UCSD-AML1 (cell line): ENCODE measurements at regions not wholly inside any gene's neighbourhood (a gene's known extent, or its start where the extent isn't known, plus 50 kb on each side); places are given as distances from the start of the nearest gene placed in this dataset.

Source experiments
- DNase-seq: peaks from one replicate; lab custom pipeline; 2025; ENCODE audit not compliant: unreplicated experiment; lab: John Stamatoyannopoulos, UW

GRCh38 chr2:9137379-9138150, 69.0 kb upstream of the ASAP2 start:
- no peak for DNase-seq

GRCh38 chr2:9135822-9136558, 70.6 kb upstream of the ASAP2 start:
- no peak for DNase-seq

- no peak for DNase-seq
Measured at GRCh38 chr2:9127316-9127715, 79.3 kb upstream of the ASAP2 start.

- no peak for DNase-seq
Measured at GRCh38 chr2:9126540-9126939, 80.1 kb upstream of the ASAP2 start.

DNA sequence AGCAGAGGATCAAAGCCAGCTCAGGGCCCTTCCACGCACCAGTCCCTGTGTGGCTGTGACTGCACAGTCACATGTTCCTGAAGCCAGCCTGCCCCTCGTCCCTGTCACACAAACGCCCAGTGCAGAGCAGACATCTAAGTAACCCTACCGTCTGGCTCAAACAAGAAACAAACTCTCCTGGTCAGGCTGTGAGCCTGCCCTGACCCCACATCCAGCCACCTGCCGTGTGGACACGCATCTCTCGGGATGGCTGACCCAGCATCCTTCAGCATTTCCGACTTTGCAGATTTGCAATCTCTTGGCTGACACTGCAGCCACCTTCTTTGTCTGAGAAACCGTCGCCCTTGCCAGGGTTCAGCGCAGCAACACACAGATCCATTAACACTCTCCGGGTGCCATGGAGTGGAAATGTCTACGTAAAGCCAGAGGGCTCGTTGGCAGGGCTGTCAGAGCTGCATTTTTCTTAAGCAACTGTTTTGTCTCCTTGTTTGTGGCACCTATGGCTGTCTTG, 82.3 kb upstream of the ASAP2 start:
- DNase-seq = no peak

- no peak for DNase-seq
Measured at GRCh38 chr2:9123069-9123468, 83.5 kb upstream of the ASAP2 start.

GRCh38 chr2:9122367-9122766, 84.2 kb upstream of the ASAP2 start:
- no peak for DNase-seq

- no peak for DNase-seq
Measured at GRCh38 chr2:9118383-9118960, 88.1 kb upstream of the ASAP2 start.

DNA sequence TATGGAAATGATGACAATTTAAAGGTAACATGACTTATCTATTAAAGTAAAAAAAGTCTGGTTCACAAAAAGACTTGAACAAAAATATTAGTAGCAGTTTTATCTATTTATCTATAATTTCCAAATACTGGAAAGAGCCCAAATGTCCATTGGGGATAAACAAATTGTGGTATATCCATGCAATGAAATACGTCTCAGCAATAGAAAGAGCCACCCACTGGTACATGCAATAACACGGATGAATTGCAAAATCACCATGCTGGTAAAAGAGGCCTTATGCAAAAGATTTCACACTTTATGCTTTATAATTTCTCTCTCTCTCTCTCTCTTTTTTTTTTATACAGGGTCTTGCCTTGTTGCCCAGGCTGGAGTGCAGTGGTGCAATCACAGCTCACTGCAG, 91.4 kb upstream of the ASAP2 start:
- no peak for DNase-seq

DNA sequence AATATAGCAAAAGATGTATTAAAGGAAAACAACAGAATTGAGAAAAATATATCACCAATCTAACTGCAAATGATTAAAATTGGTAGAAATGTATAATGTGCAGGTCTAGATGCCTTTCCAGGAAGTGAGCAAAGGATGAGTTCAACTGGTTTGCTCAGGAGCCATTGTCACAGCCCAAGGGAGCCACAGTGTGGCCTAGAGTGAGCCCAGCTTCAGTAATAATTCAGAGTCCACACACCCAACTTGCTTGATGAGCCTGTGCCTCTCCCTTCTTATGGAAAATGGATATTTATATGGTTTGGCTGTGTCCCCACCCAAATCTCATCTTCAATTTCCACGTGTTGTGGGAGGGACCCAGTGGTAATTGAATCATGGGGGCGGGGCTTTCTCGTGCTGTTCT, 92.2 kb upstream of the ASAP2 start:
- no peak for DNase-seq

GRCh38 chr2:9113916-9114315, 92.7 kb upstream of the ASAP2 start:
- no peak for DNase-seq

- DNase-seq = no peak
Measured at GRCh38 chr2:9113262-9113661, 93.3 kb upstream of the ASAP2 start.

- no peak for DNase-seq
Measured at GRCh38 chr2:9112079-9112721, 94.4 kb upstream of the ASAP2 start.

DNA sequence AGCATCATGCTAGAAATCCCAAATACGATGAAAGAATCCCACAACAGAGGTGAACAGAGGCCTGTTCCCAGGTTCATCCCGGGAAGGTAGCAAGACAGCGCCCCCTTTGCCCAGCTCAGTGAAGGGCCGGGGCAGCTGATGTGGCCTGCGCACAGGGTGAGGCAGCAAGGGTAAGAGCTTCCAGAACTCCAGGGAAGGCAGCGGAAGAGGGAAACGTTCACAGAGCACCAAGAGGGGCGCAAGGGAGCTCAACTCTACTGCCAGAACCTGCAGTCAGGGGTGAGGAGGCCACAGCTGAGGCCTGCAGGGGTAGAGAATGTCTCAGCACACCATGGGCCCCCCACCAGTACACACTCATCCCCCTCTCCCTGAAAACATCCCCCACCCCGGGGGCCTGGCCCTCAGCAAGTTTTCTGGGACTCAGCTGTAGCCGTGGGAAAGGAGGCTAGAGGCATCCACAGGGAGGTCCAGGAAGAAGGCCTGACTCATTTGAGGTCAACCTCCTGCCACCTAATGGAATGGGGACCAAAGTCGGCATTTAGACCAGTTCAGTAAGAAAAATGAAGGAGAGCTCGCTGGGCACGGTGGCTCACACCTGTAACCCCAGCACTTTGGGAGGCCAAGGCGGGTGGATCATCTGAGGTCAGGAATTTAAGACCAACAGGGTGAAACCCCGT, 95.6 kb upstream of the ASAP2 start:
- DNase-seq = no peak

DNA sequence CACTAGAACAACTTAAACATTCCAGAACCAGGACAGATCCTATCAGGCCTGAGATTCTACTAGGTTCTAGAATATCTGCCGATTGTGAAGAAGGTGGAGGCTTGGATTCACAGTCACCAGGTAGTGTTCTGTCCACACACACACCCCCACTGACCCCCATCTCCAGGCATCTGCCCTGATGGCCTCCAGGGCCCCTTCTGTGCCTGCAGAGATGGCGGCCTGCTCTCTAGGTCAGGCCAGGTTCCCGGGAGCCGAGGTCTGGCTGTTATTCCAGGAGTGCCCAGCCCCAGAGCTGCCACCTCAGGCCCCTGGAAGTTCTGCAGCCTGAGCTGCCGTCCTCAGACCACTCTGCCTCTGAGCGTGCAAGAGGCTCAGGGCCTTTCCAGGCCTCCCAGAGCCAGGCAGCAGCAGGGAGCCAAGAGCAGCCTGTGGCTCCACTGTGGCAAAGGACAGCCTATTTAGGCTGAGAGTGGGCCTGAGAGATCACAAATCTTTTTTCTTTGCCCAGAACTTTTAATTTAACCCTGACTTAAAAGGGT, 96.2 kb upstream of the ASAP2 start:
- no peak for DNase-seq

DNA sequence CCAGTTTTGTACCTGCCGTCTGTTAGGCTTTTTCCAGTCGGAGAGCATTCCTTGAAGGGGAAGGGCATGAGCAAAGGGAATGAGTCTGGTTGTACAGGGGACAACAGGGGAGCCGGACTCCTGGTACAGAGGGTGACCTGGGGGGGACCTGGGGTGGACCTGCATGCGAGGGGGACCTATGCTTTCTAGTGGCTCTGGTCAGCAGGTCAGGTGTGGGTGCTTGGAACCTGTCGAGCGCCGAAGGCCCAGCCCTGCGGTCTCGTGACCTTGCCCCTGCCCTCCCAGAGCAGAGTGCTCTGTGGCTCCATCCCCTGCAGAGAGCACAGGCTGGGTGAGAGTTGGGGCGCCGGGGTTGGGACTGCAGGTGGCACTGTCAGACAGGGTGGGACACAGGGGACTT, 96.7 kb upstream of the ASAP2 start:
- DNase-seq = no peak

- DNase-seq = no peak
Measured at GRCh38 chr2:9108210-9108967, 98.2 kb upstream of the ASAP2 start.

- no peak for DNase-seq
Measured at GRCh38 chr2:9107168-9108025, 99.2 kb upstream of the ASAP2 start.
